HEK293 (cell line): ENCODE measurements at regions not wholly inside any gene's neighbourhood (a gene's known extent, or its start where the extent isn't known, plus 50 kb on each side); places are given as distances from the start of the nearest gene placed in this dataset.
"Not testable (repeated sequence)": the region's sequence is repeated elsewhere in the genome, so short reads cannot be mapped to it uniquely, and the experiment has no call there.

Experiments used
- CTCF ChIA-PET: fragments of 350-600 bp; formaldehyde crosslinking; extraction: SDS; loops from one replicate; lab custom pipeline; 2021; ENCODE audit warnings: antibody characterized with exemption; lab: Yijun Ruan, JAX
- POLR2A ChIA-PET: fragments of 300-600 bp; formaldehyde crosslinking; extraction: SDS; loops from one replicate; lab custom pipeline; 2020; ENCODE audit warnings: antibody characterized with exemption, inconsistent platforms; lab: Yijun Ruan, JAX
- H3K27ac ChIP-seq: fragments of 200-500 bp; sonication (Bioruptor generic); 2 replicates; pipeline ENCODE4 v1.5.1; 2014; ENCODE audit warnings: low read depth, low read length, control low read depth, inconsistent platforms; ENCODE audit errors: extremely low read depth
- H3K36me3 ChIP-seq, 2 experiments: fragments of 200-500 bp in 1 of 2; sonication (Bioruptor generic) in 1 of 2; 1 replicate in 1 of 2; 2 replicates in 1 of 2; pipeline ENCODE4 v1.5.1; 2014 to 2017; ENCODE audit warnings: inconsistent platforms in 2 of 2, low read length in 2 of 2; ENCODE audit not compliant: control insufficient read depth in 2 of 2, insufficient read depth in 1 of 2
- H3K4me1 ChIP-seq: fragments of 200-500 bp; sonication (Bioruptor generic); 2 replicates; pipeline ENCODE4 v1.5.1; 2014; ENCODE audit warnings: mild to moderate bottlenecking, low read length, inconsistent platforms; ENCODE audit not compliant: control insufficient read depth, insufficient read depth
- H3K4me3 ChIP-seq: 2 replicates; pipeline ENCODE4 v1.5.1; 2011; ENCODE audit warnings: low read depth, mild to moderate bottlenecking, control low read depth, low read length, moderate library complexity
- H3K9me3 ChIP-seq: fragments of 200-500 bp; sonication (Bioruptor generic); 2 replicates; pipeline ENCODE4 v1.5.1; 2014; ENCODE audit warnings: low read depth, low read length, inconsistent platforms; ENCODE audit not compliant: control insufficient read depth, insufficient read depth
- GFI1B ChIP-seq: fragments of 450-650 bp; formaldehyde crosslinking; IDR thresholded peaks from 2 replicates; pipeline ENCODE4 v1.5.1; 2016; ENCODE audit warnings: missing biosample characterization, missing genetic modification characterization
- HOXC10 ChIP-seq: sonication (generic); formaldehyde crosslinking; IDR thresholded peaks from 2 replicates; pipeline ENCODE4 v1.8.1; 2023; ENCODE audit warnings: mild to moderate bottlenecking, missing genetic modification reagents
- KLF7 ChIP-seq: fragments of 450-650 bp; formaldehyde crosslinking; IDR thresholded peaks from 2 replicates; pipeline ENCODE4 v1.5.1; 2016; ENCODE audit warnings: missing biosample characterization, missing genetic modification characterization, borderline replicate concordance
- OVOL3 ChIP-seq: fragments of 450-650 bp; formaldehyde crosslinking; IDR thresholded peaks from 2 replicates; pipeline ENCODE4 v1.5.1; 2016; ENCODE audit warnings: missing biosample characterization, missing genetic modification characterization
- SCRT2 ChIP-seq: fragments of 450-650 bp; formaldehyde crosslinking; IDR thresholded peaks from 2 replicates; pipeline ENCODE4 v1.5.1; 2016; ENCODE audit warnings: missing biosample characterization, missing genetic modification characterization
- SETDB1 ChIP-seq: IDR thresholded peaks from one replicate; pipeline ENCODE4 v1.6.1; 2017; ENCODE audit warnings: mild to moderate bottlenecking, low read length, moderate library complexity, mixed read lengths; ENCODE audit not compliant: insufficient read length
- SP7 ChIP-seq: fragments of 450-650 bp; formaldehyde crosslinking; IDR thresholded peaks from 2 replicates; pipeline ENCODE4 v1.5.1; 2016; ENCODE audit warnings: missing biosample characterization, missing genetic modification characterization
- ZEB2 ChIP-seq: fragments of 450-650 bp; formaldehyde crosslinking; IDR thresholded peaks from 2 replicates; pipeline ENCODE4 v1.5.1; 2016; ENCODE audit warnings: missing biosample characterization, missing genetic modification characterization
- ZFP3 ChIP-seq: fragments of 450-650 bp; formaldehyde crosslinking; IDR thresholded peaks from 2 replicates; pipeline ENCODE4 v1.5.1; 2016; ENCODE audit warnings: low read depth, missing biosample characterization, missing genetic modification characterization
- ZFP41 ChIP-seq: fragments of 450-650 bp; formaldehyde crosslinking; IDR thresholded peaks from 2 replicates; pipeline ENCODE4 v1.5.1; 2016; ENCODE audit warnings: missing biosample characterization, missing genetic modification characterization, borderline replicate concordance
- ZIC2 ChIP-seq: fragments of 450-650 bp; formaldehyde crosslinking; IDR thresholded peaks from 2 replicates; pipeline ENCODE4 v1.5.1; 2016; ENCODE audit warnings: missing biosample characterization, missing genetic modification characterization
- ZNF146 ChIP-seq: fragments of 450-650 bp; formaldehyde crosslinking; IDR thresholded peaks from 2 replicates; pipeline ENCODE4 v1.5.1; 2016; ENCODE audit warnings: missing biosample characterization, missing genetic modification characterization
- ZNF19 ChIP-seq: fragments of 450-650 bp; formaldehyde crosslinking; IDR thresholded peaks from 2 replicates; pipeline ENCODE4; 2016; ENCODE audit warnings: missing biosample characterization, missing genetic modification characterization, low read depth
- ZNF202 ChIP-seq: fragments of 450-650 bp; formaldehyde crosslinking; IDR thresholded peaks from 2 replicates; pipeline ENCODE4 v1.5.1; 2016; ENCODE audit warnings: missing biosample characterization, missing genetic modification characterization, borderline replicate concordance
- ZNF211 ChIP-seq: fragments of 450-650 bp; formaldehyde crosslinking; IDR thresholded peaks from 2 replicates; pipeline ENCODE4 v1.5.1; 2016; ENCODE audit warnings: low read depth, missing biosample characterization, missing genetic modification characterization
- ZNF221 ChIP-seq: fragments of 450-650 bp; formaldehyde crosslinking; IDR thresholded peaks from 2 replicates; pipeline ENCODE4 v1.5.1; 2017; ENCODE audit warnings: missing biosample characterization, missing genetic modification characterization, borderline replicate concordance
- ZNF266 ChIP-seq: fragments of 450-650 bp; formaldehyde crosslinking; IDR thresholded peaks from 2 replicates; pipeline ENCODE4 v1.5.1; 2016; ENCODE audit warnings: missing biosample characterization, missing genetic modification characterization, low read depth
- ZNF274 ChIP-seq, 2 experiments: fragments of 200-500 bp in 1 of 2; fragments of 450-650 bp in 1 of 2; sonication (Bioruptor generic) in 1 of 2; formaldehyde crosslinking in 1 of 2; IDR thresholded peaks; 2 replicates each; pipeline versions ENCODE4 v1.5.1 to v1.6.1; 2014 to 2016; ENCODE audit warnings: borderline replicate concordance in 1 of 2, inconsistent platforms in 1 of 2, low read length in 1 of 2, missing biosample characterization in 1 of 2, missing genetic modification characterization in 1 of 2
- ZNF302 ChIP-seq: fragments of 450-650 bp; formaldehyde crosslinking; IDR thresholded peaks from 2 replicates; pipeline ENCODE4 v1.5.1; 2016; ENCODE audit warnings: missing biosample characterization, missing genetic modification characterization, low read depth
- ZNF514 ChIP-seq: fragments of 450-650 bp; formaldehyde crosslinking; IDR thresholded peaks from 2 replicates; pipeline ENCODE4 v1.5.1; 2016; ENCODE audit warnings: missing biosample characterization, missing genetic modification characterization
- ZNF549 ChIP-seq: fragments of 450-650 bp; IDR thresholded peaks from 2 replicates; pipeline ENCODE4 v1.5.1; 2018; ENCODE audit warnings: missing biosample characterization, missing genetic modification characterization, mild to moderate bottlenecking, inconsistent platforms, moderate library complexity
- ZNF560 ChIP-seq: fragments of 450-650 bp; formaldehyde crosslinking; IDR thresholded peaks from 2 replicates; pipeline ENCODE4 v1.5.1; 2017; ENCODE audit warnings: missing biosample characterization, missing genetic modification characterization, borderline replicate concordance
- ZNF561 ChIP-seq: fragments of 450-650 bp; IDR thresholded peaks from 2 replicates; pipeline ENCODE4 v1.5.1; 2018; ENCODE audit warnings: missing biosample characterization, missing genetic modification characterization, borderline replicate concordance
- ZNF76 ChIP-seq: fragments of 450-650 bp; formaldehyde crosslinking; IDR thresholded peaks from 2 replicates; pipeline ENCODE4; 2016; ENCODE audit warnings: low read depth, missing biosample characterization, missing genetic modification characterization, borderline replicate concordance
- ZNF776 ChIP-seq: fragments of 450-650 bp; formaldehyde crosslinking; IDR thresholded peaks from 2 replicates; pipeline ENCODE4 v1.5.0; 2017; ENCODE audit warnings: missing biosample characterization, missing genetic modification characterization, borderline replicate concordance
- ZSCAN30 ChIP-seq: fragments of 450-650 bp; IDR thresholded peaks from 2 replicates; pipeline ENCODE4 v1.5.1; 2018; ENCODE audit warnings: missing biosample characterization, mild to moderate bottlenecking, missing genetic modification characterization, moderate library complexity
- TF ChIP-seq, protein P1 (sequence below): fragments of 450-650 bp; formaldehyde crosslinking; IDR thresholded peaks from 2 replicates; pipeline ENCODE4 v1.5.1; 2016; ENCODE audit warnings: missing biosample characterization, missing genetic modification characterization
- TF ChIP-seq, protein P2 (sequence below): fragments of 450-650 bp; formaldehyde crosslinking; IDR thresholded peaks from 2 replicates; pipeline ENCODE4 v1.5.1; 2016; ENCODE audit warnings: missing biosample characterization, missing genetic modification characterization, low read depth
- TF ChIP-seq, protein P3 (sequence below): fragments of 450-650 bp; formaldehyde crosslinking; IDR thresholded peaks from 2 replicates; pipeline ENCODE4 v1.5.1; 2017; ENCODE audit warnings: missing biosample characterization, missing genetic modification characterization

DNA sequence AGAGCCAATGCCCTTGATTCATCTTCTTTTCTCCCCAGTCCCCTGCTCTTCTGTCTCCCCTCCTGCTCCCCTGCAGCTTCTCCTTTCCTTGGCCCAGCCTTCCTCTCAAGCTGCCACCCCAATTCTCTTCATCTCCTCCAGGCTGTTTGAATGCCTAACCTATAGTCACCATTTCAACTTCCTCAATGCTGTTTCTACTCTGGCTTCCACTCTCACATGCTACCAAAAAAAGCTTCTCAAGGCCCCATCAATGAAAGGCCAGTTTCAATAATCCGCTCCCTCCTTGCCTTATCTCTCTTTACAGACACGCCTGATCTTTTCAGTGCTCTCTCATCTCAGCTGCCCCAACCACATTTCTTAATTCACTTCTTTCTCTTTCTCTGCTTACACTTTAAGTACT lies 212.2 kb upstream of the GPR149 start:
- ChIA-PET CTCF (interaction anchor here (0.6 to 0.8 kb wide), 2 partner anchors 24 to 112 kb away, joined by 3 to 4 read pairs; no protein-coding TSS in a partner anchor), POLR2A (no interaction called here)
- no peaks in the 10 kb centered on the region for H3K4me1 ChIP-seq
- H3K4me3 ChIP-seq, result no peak overlapping the region
- TF ChIP-seq ZFP41 (no peak), GFI1B (tag by site-specific recombination) (no peak), ZSCAN30 (tag by site-specific recombination) (no peak), ZNF776 (no peak), ZFP3 (tag by site-specific recombination) (no peak)
- no peaks in the 10 kb centered on the region for H3K9me3 ChIP-seq
- no peaks in the 10 kb centered on the region for H3K36me3 ChIP-seq
- no peak overlapping the region for H3K27ac ChIP-seq

DNA sequence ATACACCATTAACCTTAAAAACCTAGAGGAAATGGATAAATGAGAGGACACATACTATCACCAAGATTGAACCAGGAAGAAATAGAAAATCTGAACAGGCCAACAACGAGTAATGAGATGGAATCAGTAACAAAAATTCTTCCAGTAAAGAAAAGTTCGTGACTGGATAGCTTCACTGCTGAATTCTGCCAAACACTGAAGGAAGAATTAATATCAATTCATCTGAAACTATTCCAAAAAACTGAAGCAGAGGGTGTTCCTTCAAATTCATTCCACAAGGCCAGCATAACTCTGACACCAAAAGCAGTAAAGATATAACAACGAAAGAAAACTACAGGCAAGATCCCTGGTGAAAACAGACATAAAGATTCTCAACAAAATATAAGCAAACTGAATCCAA lies 195.8 kb upstream of the GPR149 start:
- no peaks in the 10 kb centered on the region for H3K9me3 ChIP-seq
- TF ChIP-seq ZNF549 (tag by site-specific recombination) (no peak), ZNF266 (no peak), ZIC2 (tag by site-specific recombination) (no peak), ZNF560 (tag by site-specific recombination) (no peak), HOXC10 (CRISPR knock-in tag) (no peak), ZNF274 (IDR thresholded peaks at IDR 0.05; ENCODE audit: low read length) (no peak), ZNF274 (tag by site-specific recombination; IDR thresholded peaks at IDR 0.05; ENCODE audit: borderline replicate concordance) (no peak), ZNF76 (no peak), ZNF221 (tag by site-specific recombination) (no peak), ZNF19 (tag by site-specific recombination) (no peak), SP7 (tag by site-specific recombination) (no peak), OVOL3 (tag by site-specific recombination) (no peak), ZNF302 (tag by site-specific recombination) (no peak)
- TF ChIP-seq, protein P1, sequence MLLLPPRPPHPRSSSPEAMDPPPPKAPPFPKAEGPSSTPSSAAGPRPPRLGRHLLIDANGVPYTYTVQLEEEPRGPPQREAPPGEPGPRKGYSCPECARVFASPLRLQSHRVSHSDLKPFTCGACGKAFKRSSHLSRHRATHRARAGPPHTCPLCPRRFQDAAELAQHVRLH (tag by site-specific recombination), result no peak
- TF ChIP-seq, protein P2, sequence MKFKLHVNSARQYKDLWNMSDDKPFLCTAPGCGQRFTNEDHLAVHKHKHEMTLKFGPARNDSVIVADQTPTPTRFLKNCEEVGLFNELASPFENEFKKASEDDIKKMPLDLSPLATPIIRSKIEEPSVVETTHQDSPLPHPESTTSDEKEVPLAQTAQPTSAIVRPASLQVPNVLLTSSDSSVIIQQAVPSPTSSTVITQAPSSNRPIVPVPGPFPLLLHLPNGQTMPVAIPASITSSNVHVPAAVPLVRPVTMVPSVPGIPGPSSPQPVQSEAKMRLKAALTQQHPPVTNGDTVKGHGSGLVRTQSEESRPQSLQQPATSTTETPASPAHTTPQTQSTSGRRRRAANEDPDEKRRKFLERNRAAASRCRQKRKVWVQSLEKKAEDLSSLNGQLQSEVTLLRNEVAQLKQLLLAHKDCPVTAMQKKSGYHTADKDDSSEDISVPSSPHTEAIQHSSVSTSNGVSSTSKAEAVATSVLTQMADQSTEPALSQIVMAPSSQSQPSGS (tag by site-specific recombination), result no peak
- TF ChIP-seq, all 188 proteins: peak for 0
- POLR2A ChIA-PET, result no interaction called here
- CTCF ChIA-PET, result no interaction called here
- Histone ChIP-seq H3K27ac (no peak overlapping the region), H3K4me1 (no peaks in the 10 kb centered on the region), H3K4me3 (no peak overlapping the region), H3K36me3 (no peaks in the 10 kb centered on the region)

DNA sequence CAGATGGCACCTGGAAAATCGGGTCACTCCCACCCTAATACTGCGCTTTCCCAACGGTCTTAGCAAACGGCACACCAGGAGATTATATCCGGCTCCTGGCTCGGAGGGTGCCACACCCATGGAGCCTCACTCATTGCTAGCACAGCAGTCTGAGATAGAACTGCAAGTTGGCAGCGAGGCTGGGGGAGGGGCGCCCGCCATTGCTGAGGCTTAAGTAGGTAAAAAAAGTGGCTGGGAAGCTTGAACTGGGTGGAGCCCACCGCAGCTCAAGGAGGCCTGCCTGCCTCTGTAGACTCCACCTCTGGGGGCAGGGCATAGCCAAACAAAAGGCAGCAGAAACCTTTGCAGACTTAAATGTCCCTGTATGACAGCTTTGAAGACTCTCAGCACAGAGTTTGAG lies 189.6 kb upstream of the GPR149 start:
- H3K4me1 ChIP-seq, H3K4me3 ChIP-seq, H3K36me3 ChIP-seq, CTCF ChIA-PET, H3K9me3 ChIP-seq, H3K27ac ChIP-seq, POLR2A ChIA-PET: not testable (repeated sequence)

DNA sequence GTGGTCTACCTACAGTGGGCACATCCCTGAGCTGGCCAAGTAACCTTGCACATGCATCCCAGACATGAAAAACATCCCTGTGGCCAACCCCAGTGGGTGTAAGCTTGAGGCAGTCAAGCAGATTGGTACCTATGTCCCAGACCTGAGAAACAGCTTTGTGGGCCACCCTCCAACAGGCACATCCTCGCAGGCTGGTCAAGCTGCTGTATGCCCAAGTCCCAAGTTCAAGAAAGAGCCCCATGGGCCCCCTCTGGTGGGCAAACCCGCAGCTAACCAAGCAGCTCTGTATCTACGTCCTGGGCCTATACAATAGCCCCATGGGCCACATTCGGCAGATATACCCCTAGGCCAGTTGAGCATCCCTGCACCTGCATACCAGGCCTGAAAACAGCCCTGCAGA lies 186.3 kb upstream of the GPR149 start:
- CTCF ChIA-PET, result interaction anchor here (0.7 kb wide), 1 partner anchor 187 kb away, joined by 3 read pairs; the partner anchor contains the start of gene GPR149
- no peaks in the 10 kb centered on the region for H3K4me1 ChIP-seq
- H3K9me3 ChIP-seq, result no peaks in the 10 kb centered on the region
- H3K27ac ChIP-seq, result no peak overlapping the region
- H3K4me3 ChIP-seq, result no peak overlapping the region
- no peaks in the 10 kb centered on the region for H3K36me3 ChIP-seq
- POLR2A ChIA-PET, result no interaction called here
- TF ChIP-seq ZEB2 (tag by site-specific recombination), result no peak
- no peak for TF ChIP-seq ZNF514 (tag by site-specific recombination)
- no peak for TF ChIP-seq SETDB1
- TF ChIP-seq ZNF560 (tag by site-specific recombination), result no peak
- TF ChIP-seq ZNF211 (tag by site-specific recombination), result no peak
- TF ChIP-seq ZNF561, result no peak
- TF ChIP-seq, protein P3, sequence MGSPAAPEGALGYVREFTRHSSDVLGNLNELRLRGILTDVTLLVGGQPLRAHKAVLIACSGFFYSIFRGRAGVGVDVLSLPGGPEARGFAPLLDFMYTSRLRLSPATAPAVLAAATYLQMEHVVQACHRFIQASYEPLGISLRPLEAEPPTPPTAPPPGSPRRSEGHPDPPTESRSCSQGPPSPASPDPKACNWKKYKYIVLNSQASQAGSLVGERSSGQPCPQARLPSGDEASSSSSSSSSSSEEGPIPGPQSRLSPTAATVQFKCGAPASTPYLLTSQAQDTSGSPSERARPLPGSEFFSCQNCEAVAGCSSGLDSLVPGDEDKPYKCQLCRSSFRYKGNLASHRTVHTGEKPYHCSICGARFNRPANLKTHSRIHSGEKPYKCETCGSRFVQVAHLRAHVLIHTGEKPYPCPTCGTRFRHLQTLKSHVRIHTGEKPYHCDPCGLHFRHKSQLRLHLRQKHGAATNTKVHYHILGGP (tag by site-specific recombination), result no peak
- no peak for TF ChIP-seq ZNF202 (tag by site-specific recombination)
- no peak for TF ChIP-seq KLF7 (tag by site-specific recombination)
- TF ChIP-seq SCRT2 (tag by site-specific recombination), result no peak
- TF ChIP-seq ZNF146 (tag by site-specific recombination), result no peak
